MM.1S (cell line): ENCODE measurements at regions not wholly inside any gene's neighbourhood (a gene's known extent, or its start where the extent isn't known, plus 50 kb on each side); places are given as distances from the start of the nearest gene placed in this dataset.

ENCODE experiments used
- EZH2 ChIP-seq: fragments of 300-600 bp; sonication (generic); optimal IDR thresholded peaks from 2 replicates; pipeline ENCODE3; 2017; ENCODE audit warnings: low read depth, mild to moderate bottlenecking, antibody characterized with exemption, low read length, mixed read lengths
- TF ChIP-seq, protein P1 (sequence below): fragments of 300-600 bp; sonication (generic); IDR thresholded peaks from 2 replicates; pipeline ENCODE4 v1.5.1; 2016; ENCODE audit warnings: antibody characterized with exemption, low read length, mixed read lengths

DNA sequence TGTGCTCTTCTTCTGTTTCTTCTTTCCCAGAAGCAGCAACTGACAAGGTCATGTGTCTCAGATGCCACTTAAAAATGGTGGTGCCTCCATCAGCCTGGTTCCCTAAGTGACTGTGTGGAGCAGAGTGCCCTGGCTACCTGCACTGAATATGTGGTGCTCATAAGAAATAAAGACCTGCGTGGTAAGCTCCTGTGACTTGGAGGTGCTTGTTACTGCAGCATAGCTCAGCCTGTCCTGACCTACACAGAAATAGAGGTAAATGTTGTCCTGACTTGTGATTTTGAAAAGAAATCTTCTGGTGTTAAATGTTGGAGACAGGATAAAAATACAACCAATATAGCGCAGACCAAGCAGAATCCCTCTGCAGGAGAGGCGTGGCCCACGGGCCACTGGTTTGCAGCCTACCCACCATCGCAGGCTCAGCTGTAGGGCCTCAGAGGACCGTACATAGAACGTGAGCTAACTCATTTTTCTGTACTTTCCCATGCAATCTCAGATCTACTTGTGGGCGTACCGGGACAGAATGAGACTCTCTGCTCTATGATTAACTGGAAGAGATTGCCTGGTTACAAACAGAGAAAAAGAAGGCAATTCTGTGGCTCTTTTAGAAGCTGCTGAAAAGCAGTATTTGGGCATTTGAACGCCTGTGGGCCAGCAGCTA, 79.4 kb upstream of the UNC5A start:
- no peak for TF ChIP-seq EZH2
- TF ChIP-seq, protein P1, sequence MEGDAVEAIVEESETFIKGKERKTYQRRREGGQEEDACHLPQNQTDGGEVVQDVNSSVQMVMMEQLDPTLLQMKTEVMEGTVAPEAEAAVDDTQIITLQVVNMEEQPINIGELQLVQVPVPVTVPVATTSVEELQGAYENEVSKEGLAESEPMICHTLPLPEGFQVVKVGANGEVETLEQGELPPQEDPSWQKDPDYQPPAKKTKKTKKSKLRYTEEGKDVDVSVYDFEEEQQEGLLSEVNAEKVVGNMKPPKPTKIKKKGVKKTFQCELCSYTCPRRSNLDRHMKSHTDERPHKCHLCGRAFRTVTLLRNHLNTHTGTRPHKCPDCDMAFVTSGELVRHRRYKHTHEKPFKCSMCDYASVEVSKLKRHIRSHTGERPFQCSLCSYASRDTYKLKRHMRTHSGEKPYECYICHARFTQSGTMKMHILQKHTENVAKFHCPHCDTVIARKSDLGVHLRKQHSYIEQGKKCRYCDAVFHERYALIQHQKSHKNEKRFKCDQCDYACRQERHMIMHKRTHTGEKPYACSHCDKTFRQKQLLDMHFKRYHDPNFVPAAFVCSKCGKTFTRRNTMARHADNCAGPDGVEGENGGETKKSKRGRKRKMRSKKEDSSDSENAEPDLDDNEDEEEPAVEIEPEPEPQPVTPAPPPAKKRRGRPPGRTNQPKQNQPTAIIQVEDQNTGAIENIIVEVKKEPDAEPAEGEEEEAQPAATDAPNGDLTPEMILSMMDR, result no peak
